ENCODE measurements at regions not wholly inside any gene's neighbourhood (a gene's known extent, or its start where the extent isn't known, plus 50 kb on each side); places are given as distances from the start of the nearest gene placed in this dataset.

- Histone ChIP-seq H3K4me1 (ENCODE audit: insufficient read depth, low read length) (peaks cover 9% of the 10 kb centered on the region), H3K36me3 (ENCODE audit: insufficient read depth, low read length) (no peaks in the 10 kb centered on the region), H3K9ac (ENCODE audit: low read length) (no peak overlapping the region), H3K4me3 (ENCODE audit: low read depth in 1 of 2, low read length in 2 of 2) (no peak overlapping the region), H3K27me3 (ENCODE audit: control insufficient read depth in 1 of 2, insufficient read depth in 2 of 2, low read length in 2 of 2) (no peaks in the 10 kb centered on the region), H3K9me3 (ENCODE audit: low read length) (no peaks in the 10 kb centered on the region), H3K27ac (ENCODE audit: low read depth, low read length) (no peak overlapping the region)
Observed at GRCh38 chr10:105949721-105950120, 1214.8 kb downstream of the SORCS1 start.

- no peak overlapping the region for H3K9ac ChIP-seq (ENCODE audit: low read length)
- no peak overlapping the region for H3K27ac ChIP-seq (ENCODE audit: low read depth, low read length)
- H3K9me3 ChIP-seq (ENCODE audit: low read length) = peaks cover 6% of the 10 kb centered on the region
- no peaks in the 10 kb centered on the region for H3K27me3 ChIP-seq (ENCODE audit: control insufficient read depth in 1 of 2, insufficient read depth in 2 of 2, low read length in 2 of 2)
- no peaks in the 10 kb centered on the region for H3K4me1 ChIP-seq (ENCODE audit: insufficient read depth, low read length)
- H3K36me3 ChIP-seq (ENCODE audit: insufficient read depth, low read length) = no peaks in the 10 kb centered on the region
- no peak overlapping the region for H3K4me3 ChIP-seq (ENCODE audit: low read depth in 1 of 2, low read length in 2 of 2)
Observed at GRCh38 chr10:105925045-105925785, 1239.3 kb downstream of the SORCS1 start.

GRCh38 chr10:105921348-105921747, 1243.2 kb downstream of the SORCS1 start:
- Histone ChIP-seq H3K9me3 (ENCODE audit: low read length) (peaks cover 6% of the 10 kb centered on the region), H3K4me1 (ENCODE audit: insufficient read depth, low read length) (no peaks in the 10 kb centered on the region), H3K4me3 (ENCODE audit: low read depth in 1 of 2, low read length in 2 of 2) (no peak overlapping the region), H3K27me3 (ENCODE audit: control insufficient read depth in 1 of 2, insufficient read depth in 2 of 2, low read length in 2 of 2) (no peaks in the 10 kb centered on the region), H3K27ac (ENCODE audit: low read depth, low read length) (no peak overlapping the region), H3K9ac (ENCODE audit: low read length) (no peak overlapping the region), H3K36me3 (ENCODE audit: insufficient read depth, low read length) (no peaks in the 10 kb centered on the region)

- H3K36me3 ChIP-seq (ENCODE audit: insufficient read depth, low read length) = no peaks in the 10 kb centered on the region
- no peaks in the 10 kb centered on the region for H3K9me3 ChIP-seq (ENCODE audit: low read length)
- no peak overlapping the region for H3K27ac ChIP-seq (ENCODE audit: low read depth, low read length)
- H3K4me3 ChIP-seq (ENCODE audit: low read depth in 1 of 2, low read length in 2 of 2) = no peak overlapping the region
- no peaks in the 10 kb centered on the region for H3K27me3 ChIP-seq (ENCODE audit: control insufficient read depth in 1 of 2, insufficient read depth in 2 of 2, low read length in 2 of 2)
- H3K4me1 ChIP-seq (ENCODE audit: insufficient read depth, low read length) = no peaks in the 10 kb centered on the region
- no peak overlapping the region for H3K9ac ChIP-seq (ENCODE audit: low read length)
Observed at GRCh38 chr10:105914432-105914831, 1250.1 kb downstream of the SORCS1 start.

- Histone ChIP-seq H3K4me1 (ENCODE audit: insufficient read depth, low read length) (no peaks in the 10 kb centered on the region), H3K27ac (ENCODE audit: low read depth, low read length) (no peak overlapping the region), H3K27me3 (ENCODE audit: control insufficient read depth in 1 of 2, insufficient read depth in 2 of 2, low read length in 2 of 2) (no peaks in the 10 kb centered on the region), H3K36me3 (ENCODE audit: insufficient read depth, low read length) (no peaks in the 10 kb centered on the region), H3K4me3 (ENCODE audit: low read depth in 1 of 2, low read length in 2 of 2) (no peak overlapping the region), H3K9me3 (ENCODE audit: low read length) (no peaks in the 10 kb centered on the region), H3K9ac (ENCODE audit: low read length) (no peak overlapping the region)
Observed at GRCh38 chr10:105908701-105909100, 1255.8 kb downstream of the SORCS1 start.

- Histone ChIP-seq H3K4me1 (ENCODE audit: insufficient read depth, low read length) (peaks cover under 1% of the 10 kb centered on the region), H3K9me3 (ENCODE audit: low read length) (no peaks in the 10 kb centered on the region), H3K27me3 (ENCODE audit: control insufficient read depth in 1 of 2, insufficient read depth in 2 of 2, low read length in 2 of 2) (no peaks in the 10 kb centered on the region), H3K27ac (ENCODE audit: low read depth, low read length) (no peak overlapping the region), H3K9ac (ENCODE audit: low read length) (no peak overlapping the region), H3K4me3 (ENCODE audit: low read depth in 1 of 2, low read length in 2 of 2) (no peak overlapping the region), H3K36me3 (ENCODE audit: insufficient read depth, low read length) (no peaks in the 10 kb centered on the region)
Observed at GRCh38 chr10:105885495-105885894, 1244.4 kb downstream of the SORCS3 start.

- no peaks in the 10 kb centered on the region for H3K9me3 ChIP-seq (ENCODE audit: low read length)
- H3K27me3 ChIP-seq (ENCODE audit: control insufficient read depth in 1 of 2, insufficient read depth in 2 of 2, low read length in 2 of 2) = no peaks in the 10 kb centered on the region
- no peak overlapping the region for H3K4me3 ChIP-seq (ENCODE audit: low read depth in 1 of 2, low read length in 2 of 2)
- peaks cover 12% of the 10 kb centered on the region for H3K4me1 ChIP-seq (ENCODE audit: insufficient read depth, low read length)
- H3K9ac ChIP-seq (ENCODE audit: low read length) = no peak overlapping the region
- no peaks in the 10 kb centered on the region for H3K36me3 ChIP-seq (ENCODE audit: insufficient read depth, low read length)
- H3K27ac ChIP-seq (ENCODE audit: low read depth, low read length) = no peak overlapping the region
Observed at GRCh38 chr10:105879401-105879800, 1238.3 kb downstream of the SORCS3 start.

- H3K9me3 ChIP-seq (ENCODE audit: low read length) = no peaks in the 10 kb centered on the region
- H3K27me3 ChIP-seq (ENCODE audit: control insufficient read depth in 1 of 2, insufficient read depth in 2 of 2, low read length in 2 of 2) = no peaks in the 10 kb centered on the region
- peaks cover 7% of the 10 kb centered on the region for H3K4me1 ChIP-seq (ENCODE audit: insufficient read depth, low read length)
- no peak overlapping the region for H3K9ac ChIP-seq (ENCODE audit: low read length)
- H3K36me3 ChIP-seq (ENCODE audit: insufficient read depth, low read length) = no peaks in the 10 kb centered on the region
- H3K4me3 ChIP-seq (ENCODE audit: low read depth in 1 of 2, low read length in 2 of 2) = no peak overlapping the region
- H3K27ac ChIP-seq (ENCODE audit: low read depth, low read length) = no peak overlapping the region
Observed at GRCh38 chr10:105875050-105875449, 1234.0 kb downstream of the SORCS3 start.

GRCh38 chr10:105872665-105873064, 1231.6 kb downstream of the SORCS3 start:
- no peaks in the 10 kb centered on the region for H3K36me3 ChIP-seq (ENCODE audit: insufficient read depth, low read length)
- H3K27me3 ChIP-seq (ENCODE audit: control insufficient read depth in 1 of 2, insufficient read depth in 2 of 2, low read length in 2 of 2) = no peaks in the 10 kb centered on the region
- no peaks in the 10 kb centered on the region for H3K9me3 ChIP-seq (ENCODE audit: low read length)
- no peak overlapping the region for H3K9ac ChIP-seq (ENCODE audit: low read length)
- H3K4me3 ChIP-seq (ENCODE audit: low read depth in 1 of 2, low read length in 2 of 2) = no peak overlapping the region
- H3K27ac ChIP-seq (ENCODE audit: low read depth, low read length) = no peak overlapping the region
- H3K4me1 ChIP-seq (ENCODE audit: insufficient read depth, low read length) = no peaks in the 10 kb centered on the region

GRCh38 chr10:105868935-105869334, 1227.8 kb downstream of the SORCS3 start:
- Histone ChIP-seq H3K27me3 (ENCODE audit: control insufficient read depth in 1 of 2, insufficient read depth in 2 of 2, low read length in 2 of 2) (no peaks in the 10 kb centered on the region), H3K36me3 (ENCODE audit: insufficient read depth, low read length) (no peaks in the 10 kb centered on the region), H3K27ac (ENCODE audit: low read depth, low read length) (no peak overlapping the region), H3K4me1 (ENCODE audit: insufficient read depth, low read length) (no peaks in the 10 kb centered on the region), H3K9ac (ENCODE audit: low read length) (no peak overlapping the region), H3K4me3 (ENCODE audit: low read depth in 1 of 2, low read length in 2 of 2) (no peak overlapping the region), H3K9me3 (ENCODE audit: low read length) (no peaks in the 10 kb centered on the region)

- Histone ChIP-seq H3K4me1 (ENCODE audit: insufficient read depth, low read length) (no peaks in the 10 kb centered on the region), H3K27me3 (ENCODE audit: control insufficient read depth in 1 of 2, insufficient read depth in 2 of 2, low read length in 2 of 2) (no peaks in the 10 kb centered on the region), H3K36me3 (ENCODE audit: insufficient read depth, low read length) (no peaks in the 10 kb centered on the region), H3K9ac (ENCODE audit: low read length) (no peak overlapping the region), H3K27ac (ENCODE audit: low read depth, low read length) (no peak overlapping the region), H3K4me3 (ENCODE audit: low read depth in 1 of 2, low read length in 2 of 2) (no peak overlapping the region), H3K9me3 (ENCODE audit: low read length) (no peaks in the 10 kb centered on the region)
Observed at GRCh38 chr10:105864854-105865253, 1223.8 kb downstream of the SORCS3 start.
